ENCODE measurements at regions not wholly inside any gene's neighbourhood (a gene's known extent, or its start where the extent isn't known, plus 50 kb on each side); places are given as distances from the start of the nearest gene placed in this dataset.

DNA sequence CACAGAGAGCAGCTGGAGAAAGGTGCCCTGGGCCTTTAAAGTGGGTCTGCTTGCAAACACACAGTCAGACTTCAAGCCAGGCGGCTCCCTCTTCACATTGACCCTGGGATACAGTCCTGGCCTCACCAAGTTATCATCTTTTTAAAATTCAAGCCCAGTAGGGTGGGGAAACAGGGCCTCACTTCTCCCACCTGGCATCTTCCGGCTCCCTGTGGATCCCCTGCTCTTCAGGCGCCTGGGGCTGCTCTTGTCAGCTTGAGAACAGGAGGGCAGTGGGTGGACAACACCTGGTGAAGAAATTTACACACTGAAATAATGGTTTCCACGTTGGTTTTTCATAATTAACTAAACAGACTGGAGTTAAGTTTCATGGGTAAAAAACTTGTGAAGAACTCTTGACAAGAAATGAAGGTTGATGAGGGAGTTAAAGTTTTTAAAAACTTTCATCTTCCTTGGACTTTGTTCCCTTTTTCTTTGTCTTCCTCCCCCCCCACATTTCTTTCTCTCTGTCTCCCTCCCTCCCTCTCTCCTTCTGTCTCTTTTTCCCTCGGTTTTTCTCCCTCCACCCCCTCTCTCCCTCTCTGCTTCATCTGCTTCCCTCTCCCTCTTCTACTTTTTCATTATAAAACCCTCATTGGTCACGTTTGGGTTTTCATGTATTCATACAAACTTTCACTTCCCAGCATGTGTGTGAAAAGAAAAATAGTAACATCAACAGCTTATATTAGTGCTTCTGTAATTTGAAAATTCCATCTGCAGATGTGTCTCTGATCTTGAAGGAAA, 219.6 kb downstream of the DMRT2 start:
- TF ChIP-seq POLR2A (IDR thresholded peaks at IDR 0.05): no peak
- TF ChIP-seq, protein P1, sequence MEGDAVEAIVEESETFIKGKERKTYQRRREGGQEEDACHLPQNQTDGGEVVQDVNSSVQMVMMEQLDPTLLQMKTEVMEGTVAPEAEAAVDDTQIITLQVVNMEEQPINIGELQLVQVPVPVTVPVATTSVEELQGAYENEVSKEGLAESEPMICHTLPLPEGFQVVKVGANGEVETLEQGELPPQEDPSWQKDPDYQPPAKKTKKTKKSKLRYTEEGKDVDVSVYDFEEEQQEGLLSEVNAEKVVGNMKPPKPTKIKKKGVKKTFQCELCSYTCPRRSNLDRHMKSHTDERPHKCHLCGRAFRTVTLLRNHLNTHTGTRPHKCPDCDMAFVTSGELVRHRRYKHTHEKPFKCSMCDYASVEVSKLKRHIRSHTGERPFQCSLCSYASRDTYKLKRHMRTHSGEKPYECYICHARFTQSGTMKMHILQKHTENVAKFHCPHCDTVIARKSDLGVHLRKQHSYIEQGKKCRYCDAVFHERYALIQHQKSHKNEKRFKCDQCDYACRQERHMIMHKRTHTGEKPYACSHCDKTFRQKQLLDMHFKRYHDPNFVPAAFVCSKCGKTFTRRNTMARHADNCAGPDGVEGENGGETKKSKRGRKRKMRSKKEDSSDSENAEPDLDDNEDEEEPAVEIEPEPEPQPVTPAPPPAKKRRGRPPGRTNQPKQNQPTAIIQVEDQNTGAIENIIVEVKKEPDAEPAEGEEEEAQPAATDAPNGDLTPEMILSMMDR (IDR thresholded peaks at IDR 0.05): no peak

All from testis (tissue), 2 donors.